ENCODE measurements at regions not wholly inside any gene's neighbourhood (a gene's known extent, or its start where the extent isn't known, plus 50 kb on each side); places are given as distances from the start of the nearest gene placed in this dataset.

DNA sequence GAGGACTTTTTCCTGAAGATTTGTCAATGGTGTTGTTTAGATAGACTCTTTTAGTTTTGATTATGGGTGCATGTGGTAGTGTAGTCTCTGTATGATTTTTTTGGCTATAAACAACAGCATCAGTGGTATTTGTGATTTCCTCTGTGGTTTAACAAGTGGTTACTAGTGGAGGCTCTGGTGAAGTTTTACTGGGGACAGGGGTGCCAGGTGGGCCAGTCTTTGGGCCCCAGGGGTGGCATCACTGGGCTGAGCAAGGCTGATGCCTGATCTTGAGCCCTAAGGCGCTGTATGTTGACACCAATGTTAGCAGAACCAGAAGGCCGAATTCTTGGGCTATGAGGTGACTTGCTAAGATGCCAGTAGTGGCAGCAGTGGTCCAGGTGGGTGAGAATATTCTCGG, 811.4 kb downstream of the DACH1 start:
- intact Hi-C loops (cut with DNase I): no loop called here
- ATAC-seq (no peak), DNase-seq (no peak)
- Histone ChIP-seq H3K4me1 (no peaks in the 10 kb centered on the region), H3K9me3 (peaks cover 4% of the 10 kb centered on the region), H3K27me3 (ENCODE audit: insufficient read depth in 3 of 3, low read length in 2 of 3) (no peaks in the 10 kb centered on the region), H3K27ac (no peak overlapping the region), H3K4me3 (no peak overlapping the region), H3K36me3 (ENCODE audit: insufficient read depth in 1 of 2, low read depth in 1 of 2) (no peaks in the 10 kb centered on the region)
- TF ChIP-seq, protein P1, sequence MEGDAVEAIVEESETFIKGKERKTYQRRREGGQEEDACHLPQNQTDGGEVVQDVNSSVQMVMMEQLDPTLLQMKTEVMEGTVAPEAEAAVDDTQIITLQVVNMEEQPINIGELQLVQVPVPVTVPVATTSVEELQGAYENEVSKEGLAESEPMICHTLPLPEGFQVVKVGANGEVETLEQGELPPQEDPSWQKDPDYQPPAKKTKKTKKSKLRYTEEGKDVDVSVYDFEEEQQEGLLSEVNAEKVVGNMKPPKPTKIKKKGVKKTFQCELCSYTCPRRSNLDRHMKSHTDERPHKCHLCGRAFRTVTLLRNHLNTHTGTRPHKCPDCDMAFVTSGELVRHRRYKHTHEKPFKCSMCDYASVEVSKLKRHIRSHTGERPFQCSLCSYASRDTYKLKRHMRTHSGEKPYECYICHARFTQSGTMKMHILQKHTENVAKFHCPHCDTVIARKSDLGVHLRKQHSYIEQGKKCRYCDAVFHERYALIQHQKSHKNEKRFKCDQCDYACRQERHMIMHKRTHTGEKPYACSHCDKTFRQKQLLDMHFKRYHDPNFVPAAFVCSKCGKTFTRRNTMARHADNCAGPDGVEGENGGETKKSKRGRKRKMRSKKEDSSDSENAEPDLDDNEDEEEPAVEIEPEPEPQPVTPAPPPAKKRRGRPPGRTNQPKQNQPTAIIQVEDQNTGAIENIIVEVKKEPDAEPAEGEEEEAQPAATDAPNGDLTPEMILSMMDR (IDR thresholded peaks at IDR 0.05): no peak
- WGBS, 3 donors: 83 to 88% (median 85%) methylated on average over 3 of the region's 3 CpGs

- H3K4me1 ChIP-seq: no peaks in the 10 kb centered on the region
- TF ChIP-seq, protein P1 (IDR thresholded peaks at IDR 0.05): no peak
- ATAC-seq (no peak), DNase-seq (no peak)
- no peaks in the 10 kb centered on the region for H3K27me3 ChIP-seq (ENCODE audit: insufficient read depth in 3 of 3, low read length in 2 of 3)
- H3K4me3 ChIP-seq: no peak overlapping the region
- no peaks in the 10 kb centered on the region for H3K36me3 ChIP-seq (ENCODE audit: insufficient read depth in 1 of 2, low read depth in 1 of 2)
- H3K27ac ChIP-seq: no peak overlapping the region
- peaks cover 4% of the 10 kb centered on the region for H3K9me3 ChIP-seq
- WGBS, 3 donors: 89 to 96% (median 96%) methylated on average over 1 of the region's 1 CpG
- intact Hi-C loops (cut with DNase I): no loop called here
These were observed 812.0 kb downstream of the DACH1 start for GRCh38 chr13:71055047-71055446.

- intact Hi-C loops (cut with DNase I): no loop called here
- no peaks in the 10 kb centered on the region for H3K27me3 ChIP-seq (ENCODE audit: insufficient read depth in 3 of 3, low read length in 2 of 3)
- 71 to 76% (median 75%) methylated on average over 1 of the region's 1 CpG for WGBS, 3 donors
- H3K4me3 ChIP-seq: no peak overlapping the region
- H3K9me3 ChIP-seq: peaks cover 4% of the 10 kb centered on the region
- H3K27ac ChIP-seq: no peak overlapping the region
- no peak for DNase-seq
- no peaks in the 10 kb centered on the region for H3K36me3 ChIP-seq (ENCODE audit: insufficient read depth in 1 of 2, low read depth in 1 of 2)
- TF ChIP-seq, protein P1 (IDR thresholded peaks at IDR 0.05): no peak
- H3K4me1 ChIP-seq: no peaks in the 10 kb centered on the region
- no peak for ATAC-seq
These were observed 812.6 kb downstream of the DACH1 start for GRCh38 chr13:71054358-71054757.

DNA sequence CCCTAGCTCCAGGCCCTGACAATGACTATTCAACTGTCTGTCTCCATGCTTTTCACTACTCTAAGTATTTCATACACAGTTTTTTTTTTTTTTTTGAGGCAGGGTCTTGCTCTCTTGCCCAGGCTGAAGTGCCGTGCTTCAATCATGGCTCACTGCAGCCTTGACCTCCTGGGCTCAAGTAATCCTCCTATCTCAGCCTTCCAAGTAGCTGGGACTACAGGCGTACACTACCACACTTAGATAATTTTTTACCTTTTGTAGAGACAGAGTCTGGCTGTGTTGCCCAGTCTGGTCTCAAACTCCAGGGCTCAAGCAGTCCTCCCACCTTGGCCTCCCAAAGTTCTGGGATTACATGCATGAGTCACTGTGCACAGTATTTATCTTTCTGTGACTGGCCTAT, 815.4 kb downstream of the DACH1 start:
- H3K27me3 ChIP-seq (ENCODE audit: insufficient read depth in 3 of 3, low read length in 2 of 3): no peaks in the 10 kb centered on the region
- no peaks in the 10 kb centered on the region for H3K36me3 ChIP-seq (ENCODE audit: insufficient read depth in 1 of 2, low read depth in 1 of 2)
- ATAC-seq (no peak), DNase-seq (no peak)
- intact Hi-C loops (cut with DNase I): no loop called here
- H3K9me3 ChIP-seq: peaks cover 4% of the 10 kb centered on the region
- WGBS, 3 donors: 93 to 97% (median 94%) methylated on average over 2 of the region's 2 CpGs
- TF ChIP-seq, protein P1 (IDR thresholded peaks at IDR 0.05): no peak
- H3K4me1 ChIP-seq: no peaks in the 10 kb centered on the region
- no peak overlapping the region for H3K27ac ChIP-seq
- no peak overlapping the region for H3K4me3 ChIP-seq

DNA sequence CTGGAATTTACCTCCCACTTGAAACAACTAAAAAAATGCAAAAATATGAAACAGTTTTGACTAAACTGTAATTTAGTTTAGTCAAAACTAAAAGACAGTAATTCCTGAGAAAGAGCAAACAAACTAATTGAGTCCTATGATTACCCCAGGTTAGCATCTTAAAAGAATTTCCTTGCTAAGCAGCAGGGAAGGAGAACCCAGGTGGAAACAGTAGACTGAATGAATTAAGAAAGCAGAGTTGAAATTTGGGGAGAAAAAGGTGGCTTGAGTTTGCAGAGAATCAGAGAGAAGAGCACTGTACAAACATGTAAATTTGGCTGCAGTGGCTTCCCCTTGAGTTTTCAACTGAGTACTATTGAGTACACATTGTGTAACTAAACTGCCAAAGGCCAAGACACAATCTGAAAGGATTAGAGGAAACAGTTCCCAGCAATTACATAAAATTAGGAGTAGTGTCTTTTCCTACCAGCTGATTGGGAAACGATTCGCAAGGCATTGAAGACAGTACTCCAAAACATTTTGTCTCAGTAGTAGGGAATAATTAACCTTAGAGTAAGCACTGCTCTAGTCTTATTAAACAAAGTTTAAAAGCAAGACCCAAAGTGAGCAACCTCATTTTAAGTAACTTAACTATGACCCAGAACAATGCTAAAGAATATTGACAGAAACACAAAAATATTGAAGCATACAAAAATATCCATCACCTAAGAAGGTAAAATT, 820.5 kb downstream of the DACH1 start:
- Histone ChIP-seq H3K27me3 (ENCODE audit: insufficient read depth in 3 of 3, low read length in 2 of 3) (no peaks in the 10 kb centered on the region), H3K4me1 (no peaks in the 10 kb centered on the region), H3K9me3 (no peaks in the 10 kb centered on the region), H3K27ac (no peak overlapping the region), H3K4me3 (no peak overlapping the region), H3K36me3 (ENCODE audit: insufficient read depth in 1 of 2, low read depth in 1 of 2) (no peaks in the 10 kb centered on the region)
- intact Hi-C loops (cut with DNase I): no loop called here
- TF ChIP-seq, protein P1 (IDR thresholded peaks at IDR 0.05): no peak
- ATAC-seq (no peak), DNase-seq (no peak)
- 7 to 41% (median 22%) methylated on average over 2 of the region's 2 CpGs for WGBS, 3 donors
